ENCODE measurements at regions not wholly inside any gene's neighbourhood (a gene's known extent, or its start where the extent isn't known, plus 50 kb on each side); places are given as distances from the start of the nearest gene placed in this dataset.

DNA sequence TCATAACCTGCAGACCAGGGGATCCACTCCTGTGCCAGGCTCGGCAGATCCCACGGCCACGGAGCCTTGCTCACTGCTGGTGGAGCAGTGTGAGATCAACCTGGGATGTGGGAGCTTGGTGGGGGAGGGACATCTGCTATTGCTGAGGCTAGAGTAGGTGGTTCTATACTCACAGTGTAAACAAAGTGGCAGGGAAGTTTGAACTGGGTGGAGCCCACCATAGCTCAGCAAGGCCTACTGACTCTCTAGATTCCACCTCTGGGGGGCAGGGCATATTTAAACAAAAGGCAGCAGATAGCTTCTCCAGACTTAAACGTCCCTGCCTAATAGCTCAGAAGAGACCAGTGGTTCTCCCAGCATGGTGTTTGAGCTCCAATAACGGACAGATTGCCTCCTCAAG is 54.7 kb upstream of the EPHA5 start:
- no peak for TF ChIP-seq POLR2A (IDR thresholded peaks at IDR 0.05)
- TF ChIP-seq, protein P1, sequence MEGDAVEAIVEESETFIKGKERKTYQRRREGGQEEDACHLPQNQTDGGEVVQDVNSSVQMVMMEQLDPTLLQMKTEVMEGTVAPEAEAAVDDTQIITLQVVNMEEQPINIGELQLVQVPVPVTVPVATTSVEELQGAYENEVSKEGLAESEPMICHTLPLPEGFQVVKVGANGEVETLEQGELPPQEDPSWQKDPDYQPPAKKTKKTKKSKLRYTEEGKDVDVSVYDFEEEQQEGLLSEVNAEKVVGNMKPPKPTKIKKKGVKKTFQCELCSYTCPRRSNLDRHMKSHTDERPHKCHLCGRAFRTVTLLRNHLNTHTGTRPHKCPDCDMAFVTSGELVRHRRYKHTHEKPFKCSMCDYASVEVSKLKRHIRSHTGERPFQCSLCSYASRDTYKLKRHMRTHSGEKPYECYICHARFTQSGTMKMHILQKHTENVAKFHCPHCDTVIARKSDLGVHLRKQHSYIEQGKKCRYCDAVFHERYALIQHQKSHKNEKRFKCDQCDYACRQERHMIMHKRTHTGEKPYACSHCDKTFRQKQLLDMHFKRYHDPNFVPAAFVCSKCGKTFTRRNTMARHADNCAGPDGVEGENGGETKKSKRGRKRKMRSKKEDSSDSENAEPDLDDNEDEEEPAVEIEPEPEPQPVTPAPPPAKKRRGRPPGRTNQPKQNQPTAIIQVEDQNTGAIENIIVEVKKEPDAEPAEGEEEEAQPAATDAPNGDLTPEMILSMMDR (IDR thresholded peaks at IDR 0.05) = no peak

Data from ovary (tissue), 3 donors.